Mesothelial cell of epicardium (in vitro differentiated cells): ENCODE measurements at regions not wholly inside any gene's neighbourhood (a gene's known extent, or its start where the extent isn't known, plus 50 kb on each side); places are given as distances from the start of the nearest gene placed in this dataset.
A peak's percentile ranks its signal among the peaks of the same experiment; 100 is the strongest.

Experiments
- DNase-seq, 2 experiments: peaks; one replicate each; pipeline ENCODE4 v3.0.0; 2021; ENCODE audit warnings: low spot score in 2 of 2; ENCODE audit not compliant: unreplicated experiment in 2 of 2
- H3K27ac Mint-ChIP-seq: 2 replicates; pipeline ENCODE4 v1.8.0; 2021; ENCODE audit warnings: mixed read lengths
- H3K27me3 Mint-ChIP-seq: 2 replicates; pipeline ENCODE4 v1.8.0; 2021; ENCODE audit warnings: low read depth, mixed read lengths
- H3K36me3 Mint-ChIP-seq: 2 replicates; pipeline ENCODE4 v1.8.0; 2021; ENCODE audit warnings: mixed read lengths
- H3K4me1 Mint-ChIP-seq: 2 replicates; pipeline ENCODE4 v1.8.0; 2021; ENCODE audit warnings: mixed read lengths
- H3K4me3 Mint-ChIP-seq: 2 replicates; pipeline ENCODE4 v1.8.0; 2021; ENCODE audit warnings: mild to moderate bottlenecking, moderate library complexity, mixed read lengths
- H3K9me3 Mint-ChIP-seq: 2 replicates; pipeline ENCODE4 v1.8.0; 2021; ENCODE audit warnings: mixed read lengths
- TF ChIP-seq, protein P1 (sequence below): fragments of 200-600 bp; sonication (generic); IDR thresholded peaks from one replicate; pipeline ENCODE4 v1.5.0; 2021; ENCODE audit warnings: antibody characterized with exemption; ENCODE audit not compliant: unreplicated experiment

DNA sequence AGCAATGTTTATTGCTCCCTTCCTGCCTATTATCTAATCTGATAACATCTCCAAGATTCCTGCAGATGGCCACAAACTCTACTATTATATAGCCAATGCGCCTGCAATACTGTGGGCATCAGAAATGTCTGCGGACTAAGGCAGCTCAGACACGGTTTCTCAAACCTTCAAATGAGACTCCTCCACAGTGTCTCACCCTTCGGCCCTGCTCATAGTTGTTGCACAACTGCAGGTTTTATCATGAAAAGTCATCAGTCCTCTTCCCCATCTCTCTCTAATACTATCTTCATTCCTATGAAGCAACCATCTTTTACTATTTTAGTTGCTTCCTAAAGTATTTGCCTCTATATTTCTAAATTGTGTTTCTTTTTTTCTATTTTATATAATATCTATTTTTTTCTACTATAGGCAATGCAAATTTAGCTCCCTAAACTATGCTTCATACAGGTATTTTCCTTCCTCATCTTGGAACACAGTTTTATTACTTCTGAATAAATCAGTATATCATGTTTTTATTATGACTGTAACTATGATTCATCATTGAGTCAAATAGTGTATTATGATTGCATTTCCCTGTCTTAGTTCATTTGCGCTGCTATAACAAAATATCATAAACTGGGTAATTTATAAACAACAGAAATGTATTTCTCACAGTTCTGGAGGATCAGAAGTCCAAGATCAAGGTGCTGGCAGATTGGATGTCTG is 129.7 kb upstream of the EDNRA start:
- Mint-ChIP-seq H3K4me3 (no peak overlapping the region), H3K4me1 (peaks cover 23% of the 10 kb centered on the region), H3K27me3 (no peaks in the 10 kb centered on the region), H3K27ac (peak overlapping the region; percentile 57), H3K9me3 (peaks cover 17% of the 10 kb centered on the region), H3K36me3 (peaks cover 15% of the 10 kb centered on the region)
- DNase-seq: no peak
- TF ChIP-seq, protein P1, sequence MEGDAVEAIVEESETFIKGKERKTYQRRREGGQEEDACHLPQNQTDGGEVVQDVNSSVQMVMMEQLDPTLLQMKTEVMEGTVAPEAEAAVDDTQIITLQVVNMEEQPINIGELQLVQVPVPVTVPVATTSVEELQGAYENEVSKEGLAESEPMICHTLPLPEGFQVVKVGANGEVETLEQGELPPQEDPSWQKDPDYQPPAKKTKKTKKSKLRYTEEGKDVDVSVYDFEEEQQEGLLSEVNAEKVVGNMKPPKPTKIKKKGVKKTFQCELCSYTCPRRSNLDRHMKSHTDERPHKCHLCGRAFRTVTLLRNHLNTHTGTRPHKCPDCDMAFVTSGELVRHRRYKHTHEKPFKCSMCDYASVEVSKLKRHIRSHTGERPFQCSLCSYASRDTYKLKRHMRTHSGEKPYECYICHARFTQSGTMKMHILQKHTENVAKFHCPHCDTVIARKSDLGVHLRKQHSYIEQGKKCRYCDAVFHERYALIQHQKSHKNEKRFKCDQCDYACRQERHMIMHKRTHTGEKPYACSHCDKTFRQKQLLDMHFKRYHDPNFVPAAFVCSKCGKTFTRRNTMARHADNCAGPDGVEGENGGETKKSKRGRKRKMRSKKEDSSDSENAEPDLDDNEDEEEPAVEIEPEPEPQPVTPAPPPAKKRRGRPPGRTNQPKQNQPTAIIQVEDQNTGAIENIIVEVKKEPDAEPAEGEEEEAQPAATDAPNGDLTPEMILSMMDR: no peak

DNA sequence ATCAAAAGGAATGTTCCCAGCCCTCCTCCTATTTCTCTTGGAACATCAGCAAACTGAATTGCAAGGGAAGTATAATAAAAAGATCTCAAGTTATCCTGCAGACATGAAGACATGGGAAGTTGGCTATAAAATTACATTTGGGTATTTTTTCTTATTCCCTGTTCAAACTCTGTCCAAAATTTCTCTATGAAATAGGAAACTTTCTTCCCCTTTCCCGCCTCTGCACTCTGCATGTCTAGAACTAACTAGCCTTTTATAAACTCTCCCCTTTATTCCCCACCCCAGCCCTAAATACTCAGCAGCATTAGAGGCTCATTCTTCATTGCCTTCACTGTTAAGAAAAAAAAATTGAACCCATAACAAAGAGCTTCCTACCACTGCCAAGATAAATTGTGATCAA is 126.7 kb upstream of the EDNRA start:
- Mint-ChIP-seq H3K27me3 (no peaks in the 10 kb centered on the region), H3K27ac (no peak overlapping the region), H3K36me3 (peaks cover 15% of the 10 kb centered on the region)

DNA sequence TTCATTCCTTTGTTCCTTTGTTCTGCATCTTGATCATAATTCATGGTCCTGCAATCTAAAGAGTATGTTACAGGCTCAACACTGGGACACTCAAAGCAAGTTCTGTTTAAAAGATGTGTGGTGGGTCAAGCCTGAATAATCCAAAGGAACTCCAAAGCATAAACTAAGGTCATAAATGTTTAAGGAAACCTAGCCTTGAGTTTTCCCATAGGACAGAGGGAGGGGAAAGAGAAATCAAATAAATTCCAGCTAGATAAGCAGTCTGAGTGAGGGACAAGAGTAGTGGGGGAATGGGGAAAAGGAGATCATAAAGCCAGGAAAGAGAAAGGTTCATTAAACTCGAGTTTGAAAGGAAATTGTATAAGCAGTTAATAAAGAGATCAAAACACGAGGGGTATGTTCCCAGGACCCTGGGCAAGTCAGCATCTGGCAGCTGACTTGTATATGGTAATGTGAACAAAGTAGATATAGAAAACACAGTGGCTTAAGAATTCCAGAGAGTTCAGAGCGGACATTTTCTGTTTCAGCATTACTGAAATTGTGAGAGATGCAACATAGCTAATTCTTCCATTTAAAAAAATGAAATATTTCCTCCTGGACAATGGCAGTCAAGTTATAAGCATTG is 125.8 kb upstream of the EDNRA start:
- Mint-ChIP-seq H3K4me3 (no peak overlapping the region), H3K9me3 (peaks cover 20% of the 10 kb centered on the region), H3K4me1 (peaks cover 2% of the 10 kb centered on the region), H3K36me3 (peaks cover 12% of the 10 kb centered on the region), H3K27me3 (no peaks in the 10 kb centered on the region), H3K27ac (no peak overlapping the region)
- no peak for DNase-seq
- TF ChIP-seq, protein P1: no peak

More for the DNA sequence above, 126.7 kb upstream of the EDNRA start:
- no peak for DNase-seq
- H3K4me3 Mint-ChIP-seq: no peak overlapping the region
- TF ChIP-seq, protein P1: no peak
- H3K4me1 Mint-ChIP-seq: peaks cover 6% of the 10 kb centered on the region
- H3K9me3 Mint-ChIP-seq: peaks cover 20% of the 10 kb centered on the region

DNA sequence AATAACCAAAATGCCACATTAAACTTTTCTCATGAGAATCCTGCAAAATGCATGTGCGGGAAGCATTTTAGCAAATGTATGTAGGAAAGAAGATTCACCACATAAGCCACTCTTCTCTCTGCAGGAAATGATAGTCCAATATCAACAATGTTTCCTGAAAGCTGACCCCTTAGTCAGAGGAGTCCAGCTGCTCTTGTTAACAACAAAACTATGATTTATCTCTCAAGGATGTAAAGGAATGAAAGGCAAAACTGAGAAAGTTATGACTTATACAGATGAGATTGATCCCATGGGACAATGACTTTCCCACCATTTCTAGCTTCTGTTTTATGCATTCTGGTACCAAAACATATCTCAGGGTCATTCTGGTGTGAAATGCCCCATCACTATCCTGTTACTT is 125.0 kb upstream of the EDNRA start:
- Mint-ChIP-seq H3K4me1 (peaks cover 8% of the 10 kb centered on the region), H3K27ac (no peak overlapping the region), H3K4me3 (no peak overlapping the region), H3K27me3 (no peaks in the 10 kb centered on the region), H3K36me3 (peaks cover 12% of the 10 kb centered on the region), H3K9me3 (peaks cover 20% of the 10 kb centered on the region)
- DNase-seq: no peak
- TF ChIP-seq, protein P1: no peak

DNA sequence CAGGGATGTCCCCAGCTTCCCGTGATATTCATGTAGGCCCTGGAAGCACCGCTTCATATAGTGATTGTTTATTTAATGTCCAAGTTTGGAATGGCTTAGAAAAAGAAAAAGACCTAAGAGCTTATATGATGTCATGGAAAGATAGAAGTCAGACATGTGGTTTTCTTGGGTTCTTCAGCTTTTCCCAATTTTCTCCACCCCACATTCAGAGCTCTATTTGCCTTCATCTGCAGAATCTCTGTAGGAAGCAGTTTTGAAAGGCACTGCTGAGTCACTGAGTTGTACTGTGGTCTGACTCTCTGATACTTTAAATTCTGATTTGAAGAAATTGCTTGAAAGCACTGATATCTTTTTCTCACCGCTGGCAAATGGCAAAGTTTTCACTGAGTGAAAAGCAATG is 120.6 kb upstream of the EDNRA start:
- peaks cover 6% of the 10 kb centered on the region for H3K9me3 Mint-ChIP-seq
- DNase-seq: no peak
- TF ChIP-seq, protein P1: no peak
- H3K27ac Mint-ChIP-seq: peak overlapping the region; percentile 92
- H3K27me3 Mint-ChIP-seq: no peaks in the 10 kb centered on the region
- no peaks in the 10 kb centered on the region for H3K36me3 Mint-ChIP-seq
- H3K4me1 Mint-ChIP-seq: peaks cover 44% of the 10 kb centered on the region
- no peak overlapping the region for H3K4me3 Mint-ChIP-seq
